Hepatocyte (in vitro differentiated cells): ENCODE measurements at regions not wholly inside any gene's neighbourhood (a gene's known extent, or its start where the extent isn't known, plus 50 kb on each side); places are given as distances from the start of the nearest gene placed in this dataset.

ENCODE experiments used
- CTCF ChIP-seq: fragments of 200-600 bp; sonication (generic); IDR thresholded peaks from 2 replicates; pipeline ENCODE4 v1.5.1; 2016; ENCODE audit warnings: antibody characterized with exemption, mild to moderate bottlenecking; ENCODE audit not compliant: poor library complexity
- EZH2 ChIP-seq: fragments of 200-600 bp; sonication (generic); IDR thresholded peaks from 2 replicates; pipeline ENCODE4 v1.6.1; 2016; ENCODE audit warnings: antibody characterized with exemption, mild to moderate bottlenecking, borderline replicate concordance
- EZH2phosphoT487 ChIP-seq: fragments of 200-600 bp; sonication (generic); IDR thresholded peaks from one replicate; pipeline ENCODE4 v1.6.1; 2018; ENCODE audit warnings: antibody characterized with exemption, mild to moderate bottlenecking, low read depth, moderate library complexity; ENCODE audit not compliant: unreplicated experiment, severe bottlenecking

- TF ChIP-seq EZH2phosphoT487 (no peak), CTCF (no peak), EZH2 (no peak)
Measured at GRCh38 chr6:8905757-8906156, 470.4 kb upstream of the SLC35B3 start.
